ENCODE measurements at regions not wholly inside any gene's neighbourhood (a gene's known extent, or its start where the extent isn't known, plus 50 kb on each side); places are given as distances from the start of the nearest gene placed in this dataset.

DNA sequence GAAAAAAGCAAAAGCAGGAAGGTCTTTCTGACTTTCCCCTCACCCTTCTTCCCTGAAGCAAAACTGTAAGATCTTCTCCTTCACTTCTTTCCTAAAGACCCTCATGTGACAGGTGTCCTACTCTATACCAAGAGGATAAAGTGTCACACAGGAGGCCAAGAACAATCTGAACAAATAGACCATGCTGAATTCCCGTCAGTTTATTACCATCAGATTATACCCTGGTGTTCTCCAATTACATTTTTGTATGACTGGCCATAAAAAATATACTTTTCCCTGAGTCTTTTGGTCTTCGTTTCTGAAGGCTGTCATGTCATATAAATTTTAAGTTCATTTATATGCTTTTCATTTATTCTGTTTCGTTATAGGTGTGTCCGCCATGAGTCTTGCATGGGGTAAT, 371.4 kb upstream of the CNTN4 start:
- H3K9me3 Mint-ChIP-seq = peaks cover 8% of the 10 kb centered on the region
- DNase-seq (no peak), ATAC-seq (ENCODE audit: poor library complexity) (no peak)
- no peaks in the 10 kb centered on the region for H3K4me1 ChIP-seq (ENCODE audit: insufficient read depth, low read length)
- ChIA-PET POLR2A (no interaction called here), CTCF (no interaction called here)
- no peaks in the 10 kb centered on the region for H3K27me3 ChIP-seq (ENCODE audit: control insufficient read depth in 1 of 2, insufficient read depth in 2 of 2, low read length in 2 of 2)
- H3K27me3 Mint-ChIP-seq = no peaks in the 10 kb centered on the region
- no peak overlapping the region for H3K27ac ChIP-seq (ENCODE audit: low read depth in 1 of 2, low read length in 2 of 2)
- no peaks in the 10 kb centered on the region for H3K36me3 ChIP-seq (ENCODE audit: insufficient read depth, low read length)
- TF ChIP-seq, protein P1, sequence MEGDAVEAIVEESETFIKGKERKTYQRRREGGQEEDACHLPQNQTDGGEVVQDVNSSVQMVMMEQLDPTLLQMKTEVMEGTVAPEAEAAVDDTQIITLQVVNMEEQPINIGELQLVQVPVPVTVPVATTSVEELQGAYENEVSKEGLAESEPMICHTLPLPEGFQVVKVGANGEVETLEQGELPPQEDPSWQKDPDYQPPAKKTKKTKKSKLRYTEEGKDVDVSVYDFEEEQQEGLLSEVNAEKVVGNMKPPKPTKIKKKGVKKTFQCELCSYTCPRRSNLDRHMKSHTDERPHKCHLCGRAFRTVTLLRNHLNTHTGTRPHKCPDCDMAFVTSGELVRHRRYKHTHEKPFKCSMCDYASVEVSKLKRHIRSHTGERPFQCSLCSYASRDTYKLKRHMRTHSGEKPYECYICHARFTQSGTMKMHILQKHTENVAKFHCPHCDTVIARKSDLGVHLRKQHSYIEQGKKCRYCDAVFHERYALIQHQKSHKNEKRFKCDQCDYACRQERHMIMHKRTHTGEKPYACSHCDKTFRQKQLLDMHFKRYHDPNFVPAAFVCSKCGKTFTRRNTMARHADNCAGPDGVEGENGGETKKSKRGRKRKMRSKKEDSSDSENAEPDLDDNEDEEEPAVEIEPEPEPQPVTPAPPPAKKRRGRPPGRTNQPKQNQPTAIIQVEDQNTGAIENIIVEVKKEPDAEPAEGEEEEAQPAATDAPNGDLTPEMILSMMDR (IDR thresholded peaks at IDR 0.05) = no peak
- H3K27ac Mint-ChIP-seq = no peak overlapping the region
- H3K4me1 Mint-ChIP-seq (ENCODE audit: low read depth) = no peaks in the 10 kb centered on the region
- intact Hi-C loops (cut with DNase I, micrococcal nuclease) = no loop called here
- no peak overlapping the region for H3K4me3 Mint-ChIP-seq
- no peaks in the 10 kb centered on the region for H3K36me3 Mint-ChIP-seq (ENCODE audit: low read depth)
- no peaks in the 10 kb centered on the region for H3K9me3 ChIP-seq (ENCODE audit: control insufficient read depth in 1 of 2, insufficient read depth in 1 of 2, low read length in 2 of 2)
- no peak overlapping the region for H3K4me3 ChIP-seq (ENCODE audit: low read length)

DNA sequence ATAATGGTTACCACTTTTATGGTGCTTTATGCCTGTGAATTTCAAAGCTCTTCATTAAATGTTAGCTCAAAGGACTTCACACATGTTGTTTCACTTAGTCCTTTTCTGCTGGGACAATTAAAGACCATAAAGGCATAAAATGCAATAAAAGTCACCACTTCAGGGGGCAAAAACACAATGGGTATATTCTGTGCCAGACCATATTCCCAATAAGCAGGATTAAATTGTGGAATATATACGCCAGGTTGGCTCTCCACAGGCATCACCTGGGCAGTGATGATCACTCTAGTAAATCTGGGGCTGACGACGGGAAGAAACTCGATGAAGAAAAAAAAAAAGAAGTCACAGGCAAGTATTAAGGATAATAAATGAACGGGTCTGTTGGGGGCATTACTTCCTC, 370.2 kb upstream of the CNTN4 start:
- no peak overlapping the region for H3K27ac Mint-ChIP-seq
- POLR2A ChIA-PET = no interaction called here
- H3K4me1 Mint-ChIP-seq (ENCODE audit: low read depth) = no peaks in the 10 kb centered on the region

DNA sequence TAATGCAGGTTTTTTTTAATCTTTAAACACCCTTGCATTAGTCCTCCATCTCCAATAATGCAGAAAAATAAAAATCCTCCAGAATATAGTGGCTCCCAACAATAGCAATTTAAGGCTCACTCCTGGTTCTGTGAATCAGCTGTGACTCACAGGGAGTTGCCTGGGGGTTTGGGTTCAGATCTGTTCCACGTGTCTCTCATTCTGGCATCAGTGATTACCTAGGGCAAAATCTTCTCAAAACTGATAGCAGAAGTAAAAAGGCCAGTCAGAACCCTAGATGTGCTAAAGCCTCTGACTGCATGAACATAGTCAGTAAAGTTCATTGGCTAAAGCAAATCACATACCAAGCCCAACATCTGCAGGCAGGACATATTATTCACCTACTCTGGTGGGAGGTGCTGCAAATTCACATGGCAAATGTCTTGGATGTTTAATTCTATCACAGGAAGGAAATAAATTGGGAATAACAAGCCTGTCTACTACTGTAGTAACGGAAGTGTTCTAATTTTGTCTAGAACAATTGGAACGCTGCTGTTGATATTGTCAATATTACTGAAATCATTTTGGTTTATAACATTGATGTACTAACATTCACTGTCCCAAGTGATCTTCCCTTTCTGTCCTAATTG, 364.1 kb upstream of the CNTN4 start:
- intact Hi-C loops (cut with DNase I, micrococcal nuclease) = no loop called here
- H3K27me3 ChIP-seq (ENCODE audit: control insufficient read depth in 1 of 2, insufficient read depth in 2 of 2, low read length in 2 of 2) = no peaks in the 10 kb centered on the region
- Mint-ChIP-seq H3K27ac (no peak overlapping the region), H3K4me1 (ENCODE audit: low read depth) (no peaks in the 10 kb centered on the region), H3K27me3 (no peaks in the 10 kb centered on the region), H3K9me3 (peaks cover 9% of the 10 kb centered on the region), H3K4me3 (no peak overlapping the region), H3K36me3 (ENCODE audit: low read depth) (no peaks in the 10 kb centered on the region)
- POLR2A ChIA-PET = no interaction called here
- CTCF ChIA-PET = no interaction called here
- no peak for ATAC-seq (ENCODE audit: poor library complexity)
- no peaks in the 10 kb centered on the region for H3K36me3 ChIP-seq (ENCODE audit: insufficient read depth, low read length)
- TF ChIP-seq, protein P1 (IDR thresholded peaks at IDR 0.05) = no peak
- H3K4me3 ChIP-seq (ENCODE audit: low read length) = no peak overlapping the region
- no peaks in the 10 kb centered on the region for H3K9me3 ChIP-seq (ENCODE audit: control insufficient read depth in 1 of 2, insufficient read depth in 1 of 2, low read length in 2 of 2)
- no peak overlapping the region for H3K27ac ChIP-seq (ENCODE audit: low read depth in 1 of 2, low read length in 2 of 2)
- DNase-seq = no peak
- no peaks in the 10 kb centered on the region for H3K4me1 ChIP-seq (ENCODE audit: insufficient read depth, low read length)

More for the DNA sequence above, 370.2 kb upstream of the CNTN4 start:
- Mint-ChIP-seq H3K27me3 (no peaks in the 10 kb centered on the region), H3K9me3 (peaks cover 5% of the 10 kb centered on the region), H3K4me3 (no peak overlapping the region), H3K36me3 (ENCODE audit: low read depth) (no peaks in the 10 kb centered on the region)
- Histone ChIP-seq H3K27me3 (ENCODE audit: control insufficient read depth in 1 of 2, insufficient read depth in 2 of 2, low read length in 2 of 2) (no peaks in the 10 kb centered on the region), H3K36me3 (ENCODE audit: insufficient read depth, low read length) (no peaks in the 10 kb centered on the region), H3K9me3 (ENCODE audit: control insufficient read depth in 1 of 2, insufficient read depth in 1 of 2, low read length in 2 of 2) (no peaks in the 10 kb centered on the region), H3K4me3 (ENCODE audit: low read length) (no peak overlapping the region), H3K4me1 (ENCODE audit: insufficient read depth, low read length) (no peaks in the 10 kb centered on the region), H3K27ac (ENCODE audit: low read depth in 1 of 2, low read length in 2 of 2) (no peak overlapping the region)
- intact Hi-C loops (cut with DNase I, micrococcal nuclease) = no loop called here
- ATAC-seq (ENCODE audit: poor library complexity) (no peak), DNase-seq (no peak)
- CTCF ChIA-PET = no interaction called here
- TF ChIP-seq, protein P1 (IDR thresholded peaks at IDR 0.05) = no peak

All from CD4-positive, alpha-beta T cell (primary cell).